HCT116 (cell line): ENCODE measurements at regions not wholly inside any gene's neighbourhood (a gene's known extent, or its start where the extent isn't known, plus 50 kb on each side); places are given as distances from the start of the nearest gene placed in this dataset.

ENCODE experiments used
- ATAC-seq: fragments of 200-7000 bp; cut with Tn5 transposase; 2 replicates; pipeline ENCODE4 v1.9.1; 2020; ENCODE audit warnings: mild to moderate bottlenecking, moderate library complexity
- BruUV-seq: library from RNA; stranded (reverse); fragments of 400-500 nt; replicated peaks from 2 replicates; lab custom pipeline; 2021; lab: Mats Ljungman, UMichigan
- CTCF ChIA-PET: fragments of 300-600 bp; sonication (Branson Sonifier 250); formaldehyde crosslinking; loops from one replicate; lab custom pipeline; 2021; ENCODE audit warnings: antibody characterized with exemption; lab: Charles Lee
- POLR2A ChIA-PET: fragments of 300-600, 350-600 bp; sonication (Branson Sonifier 250); formaldehyde crosslinking; loops from one replicate; lab custom pipeline; 2021; ENCODE audit warnings: antibody characterized with exemption; lab: Charles Lee
- RAD21 ChIA-PET, 2 experiments: fragments of 300-600 bp; sonication (Branson Sonifier 250); formaldehyde crosslinking; loops; one replicate each; lab custom pipeline; 2023; ENCODE audit warnings: low total read pairs in 2 of 2; ENCODE audit not compliant: uncharacterized antibody in 2 of 2, unreplicated experiment in 2 of 2, low non-redundant PET in 1 of 2; lab: Charles Lee
- DNase-seq: peaks from one replicate; pipeline ENCODE4 v3.0.0-alpha.2; 2010; ENCODE audit warnings: low read depth, low spot score
- H2AFZ ChIP-seq: fragments of 200-600 bp; shearing (Covaris generic), sonication (generic); 2 replicates; pipeline ENCODE4 v1.6.1; 2017; ENCODE audit warnings: low read depth, mixed run types, mixed read lengths, antibody characterized with exemption, low read length; ENCODE audit not compliant: poor library complexity, severe bottlenecking
- H3K27ac ChIP-seq: 2 replicates; pipeline ENCODE4 v1.5.1; 2012; ENCODE audit warnings: low read depth, low read length
- H3K27me3 ChIP-seq: fragments of 200-600 bp; sonication (generic); 2 replicates; pipeline ENCODE4 v1.6.1; 2016; ENCODE audit warnings: mixed run types, low read length, mixed read lengths; ENCODE audit not compliant: insufficient read depth
- H3K36me3 ChIP-seq, 2 experiments: fragments of 200-500 bp in 1 of 2; fragments of 200-600 bp in 1 of 2; sonication (Bioruptor generic) in 1 of 2; sonication (generic) in 1 of 2; 2 replicates each; pipeline versions ENCODE4 v1.5.1 to v1.6.1; 2014 to 2016; ENCODE audit warnings: low read length in 2 of 2, inconsistent platforms in 1 of 2, mixed read lengths in 1 of 2, mixed run types in 1 of 2; ENCODE audit not compliant: insufficient read depth in 2 of 2, control insufficient read depth in 1 of 2
- H3K4me1 ChIP-seq, 2 experiments: fragments of 200-600 bp in 1 of 2; sonication (generic) in 1 of 2; 2 replicates each; pipeline versions ENCODE4 v1.5.1 to v1.6.1; 2012 to 2017; ENCODE audit warnings: low read length in 2 of 2, inconsistent platforms in 1 of 2, mild to moderate bottlenecking in 1 of 2, mixed read lengths in 1 of 2, mixed run types in 1 of 2, moderate library complexity in 1 of 2; ENCODE audit not compliant: insufficient read depth in 2 of 2, control insufficient read depth in 1 of 2
- H3K4me2 ChIP-seq: fragments of 200-600 bp; sonication (generic); 2 replicates; pipeline ENCODE4 v1.6.1; 2017; ENCODE audit warnings: mixed run types, low read length, mixed read lengths
- H3K4me3 ChIP-seq, 2 experiments: fragments of 200-600 bp in 1 of 2; sonication (generic) in 1 of 2; replicated peaks in 1 of 2; 2 replicates each; pipeline ENCODE4 v1.5.1; 2011 to 2016; ENCODE audit warnings: low read length in 2 of 2, control low read depth in 1 of 2, low read depth in 1 of 2, mild to moderate bottlenecking in 1 of 2, mixed read lengths in 1 of 2, mixed run types in 1 of 2
- H3K79me2 ChIP-seq: fragments of 200-600 bp; sonication (generic); 2 replicates; pipeline ENCODE4 v1.6.1; 2017; ENCODE audit warnings: mild to moderate bottlenecking, mixed run types, low read length, moderate library complexity, mixed read lengths; ENCODE audit not compliant: insufficient read depth
- H3K9ac ChIP-seq: fragments of 200-600 bp; sonication (generic); 2 replicates; pipeline ENCODE4 v1.6.1; 2016; ENCODE audit warnings: low read length, mixed read lengths
- H3K9me2 ChIP-seq: fragments of 200-600 bp; sonication (generic), shearing (Covaris generic); 2 replicates; pipeline ENCODE4 v1.6.1; 2017; ENCODE audit warnings: mixed run types, mild to moderate bottlenecking, moderate library complexity; ENCODE audit not compliant: insufficient read depth
- H3K9me3 ChIP-seq, 2 experiments: fragments of 200-500 bp in 1 of 2; fragments of 200-600 bp in 1 of 2; sonication (Bioruptor generic) in 1 of 2; sonication (generic) in 1 of 2; 2 replicates each; pipeline ENCODE4 v1.6.1; 2014 to 2017; ENCODE audit warnings: low read length in 2 of 2, mixed read lengths in 2 of 2, inconsistent platforms in 1 of 2, low read depth in 1 of 2, mild to moderate bottlenecking in 1 of 2, mixed run types in 1 of 2, moderate library complexity in 1 of 2; ENCODE audit not compliant: control insufficient read depth in 1 of 2, insufficient read depth in 1 of 2
- H4K20me1 ChIP-seq: fragments of 200-600 bp; sonication (generic), shearing (Covaris generic); 2 replicates; pipeline ENCODE4 v1.6.1; 2017; ENCODE audit warnings: mixed run types, mild to moderate bottlenecking, moderate library complexity; ENCODE audit not compliant: insufficient read depth
- CBX3 ChIP-seq: IDR thresholded peaks from 2 replicates; pipeline ENCODE4 v1.6.1; 2012; ENCODE audit warnings: low read depth
- CEBPB ChIP-seq: IDR thresholded peaks from 2 replicates; pipeline ENCODE4 v1.6.1; 2012; ENCODE audit warnings: low read depth
- ELF1 ChIP-seq: IDR thresholded peaks from 2 replicates; pipeline ENCODE4 v1.6.1; 2012; ENCODE audit warnings: low read depth, borderline replicate concordance
- EZH2 ChIP-seq: fragments of 200-600 bp; sonication (generic); IDR thresholded peaks from 2 replicates; pipeline ENCODE4 v1.6.1; 2017; ENCODE audit warnings: antibody characterized with exemption, mixed run types
- EZH2phosphoT487 ChIP-seq: fragments of 200-600 bp; IDR thresholded peaks from 2 replicates; pipeline ENCODE4 v1.6.1; 2018; ENCODE audit warnings: antibody characterized with exemption, borderline replicate concordance
- FOSL1 ChIP-seq: IDR thresholded peaks from 2 replicates; pipeline ENCODE4 v1.6.1; 2012; ENCODE audit warnings: low read depth
- POLR2A ChIP-seq: IDR thresholded peaks from 2 replicates; pipeline ENCODE4 v1.7.0; 2011; ENCODE audit warnings: borderline replicate concordance; ENCODE audit not compliant: insufficient read depth, insufficient read length; ENCODE audit errors: extremely low read depth
- POLR2AphosphoS5 ChIP-seq: IDR thresholded peaks from 2 replicates; pipeline ENCODE4 v1.6.1; 2011; ENCODE audit warnings: mild to moderate bottlenecking, low read depth, low read length, moderate library complexity
- SIN3A ChIP-seq: IDR thresholded peaks from 2 replicates; pipeline ENCODE4 v1.6.1; 2012; ENCODE audit warnings: low read depth
- SP1 ChIP-seq: IDR thresholded peaks from 2 replicates; pipeline ENCODE4 v1.6.1; 2012; ENCODE audit warnings: low read depth
- SRF ChIP-seq: IDR thresholded peaks from 2 replicates; pipeline ENCODE4 v1.6.1; 2012; ENCODE audit warnings: low read depth
- TCF7L2 ChIP-seq: IDR thresholded peaks from 2 replicates; pipeline ENCODE4 v1.7.0; 2011; ENCODE audit warnings: borderline replicate concordance, inconsistent platforms; ENCODE audit not compliant: insufficient read depth, insufficient read length; ENCODE audit errors: extremely low read depth
- YY1 ChIP-seq: IDR thresholded peaks from 2 replicates; pipeline ENCODE4 v1.6.1; 2011; ENCODE audit warnings: low read length, low read depth, moderate library complexity, mild to moderate bottlenecking; ENCODE audit not compliant: insufficient replicate concordance; ENCODE audit errors: extremely low read depth
- ZFX ChIP-seq: fragments of 450-650 bp; IDR thresholded peaks from 2 replicates; pipeline ENCODE4 v1.6.1; 2017
- ZNF274 ChIP-seq: fragments of 200-500 bp; sonication (Bioruptor generic); IDR thresholded peaks from 2 replicates; pipeline ENCODE4 v1.6.1; 2014; ENCODE audit warnings: mild to moderate bottlenecking, low read depth, low read length, inconsistent platforms
- intact Hi-C: fragments of 100-400 bp; cut with micrococcal nuclease; formaldehyde crosslinking; loops from 2 replicates; pipeline ENCODE4 v1.10.0; 2022
- TF ChIP-seq, protein P1 (sequence below): IDR thresholded peaks from 2 replicates; pipeline ENCODE4 v1.6.1; 2012
- TF ChIP-seq, protein P2 (sequence below): IDR thresholded peaks from 2 replicates; pipeline ENCODE4 v1.6.1; 2012
- TF ChIP-seq, protein P3 (sequence below): IDR thresholded peaks from 2 replicates; pipeline ENCODE4 v1.6.1; 2011; ENCODE audit warnings: mild to moderate bottlenecking, low read length, moderate library complexity; ENCODE audit not compliant: insufficient replicate concordance; ENCODE audit errors: extremely low read depth
- TF ChIP-seq, protein P4 (sequence below): IDR thresholded peaks from 2 replicates; pipeline ENCODE4 v1.6.1; 2012; ENCODE audit warnings: low read depth

DNA sequence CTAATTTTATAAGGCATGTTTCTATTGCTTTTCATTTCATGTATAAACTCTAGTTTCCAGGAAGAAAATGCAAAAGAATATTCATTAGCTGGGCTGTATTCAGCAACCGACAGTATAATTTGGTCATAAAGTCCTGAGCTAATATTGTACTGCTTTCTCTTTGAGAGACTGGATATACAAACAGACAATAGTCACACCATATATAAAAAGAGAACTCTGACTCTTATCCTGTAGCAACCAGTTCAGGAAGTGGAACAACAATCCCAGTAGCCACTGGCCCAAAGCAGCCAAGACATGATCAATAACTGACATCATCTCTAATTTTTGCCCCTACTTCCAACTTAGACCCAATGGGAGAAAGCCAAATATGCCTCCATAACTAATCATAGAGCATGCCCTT is 160.8 kb downstream of the FSIP2 start:
- Histone ChIP-seq H2AFZ (no peak overlapping the region), H3K4me1 (no peaks in the 10 kb centered on the region), H3K27ac (no peak overlapping the region), H3K4me2 (no peak overlapping the region), H3K27me3 (no peaks in the 10 kb centered on the region), H3K36me3 (no peaks in the 10 kb centered on the region), H3K9ac (no peak overlapping the region), H3K79me2 (no peaks in the 10 kb centered on the region), H3K9me2 (0 out of 2 replicates have a peak, but pooled peaks cover 3% of the 10 kb centered on the region), H3K4me3 (no peak overlapping the region), H3K9me3 (no peaks in the 10 kb centered on the region), H4K20me1 (no peaks in the 10 kb centered on the region)
- intact Hi-C loops = no loop called here
- POLR2A ChIA-PET = no interaction called here
- CTCF ChIA-PET = no interaction called here
- ATAC-seq (no peak), DNase-seq (no peak)
- TF ChIP-seq, protein P1, sequence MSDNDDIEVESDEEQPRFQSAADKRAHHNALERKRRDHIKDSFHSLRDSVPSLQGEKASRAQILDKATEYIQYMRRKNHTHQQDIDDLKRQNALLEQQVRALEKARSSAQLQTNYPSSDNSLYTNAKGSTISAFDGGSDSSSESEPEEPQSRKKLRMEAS = no peak
- TF ChIP-seq FOSL1 = no peak
- TF ChIP-seq TCF7L2 = no peak
- TF ChIP-seq, protein P2, sequence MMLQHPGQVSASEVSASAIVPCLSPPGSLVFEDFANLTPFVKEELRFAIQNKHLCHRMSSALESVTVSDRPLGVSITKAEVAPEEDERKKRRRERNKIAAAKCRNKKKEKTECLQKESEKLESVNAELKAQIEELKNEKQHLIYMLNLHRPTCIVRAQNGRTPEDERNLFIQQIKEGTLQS = no peak
- TF ChIP-seq POLR2A = no peak
- no peak for TF ChIP-seq SIN3A
- TF ChIP-seq, protein P3, sequence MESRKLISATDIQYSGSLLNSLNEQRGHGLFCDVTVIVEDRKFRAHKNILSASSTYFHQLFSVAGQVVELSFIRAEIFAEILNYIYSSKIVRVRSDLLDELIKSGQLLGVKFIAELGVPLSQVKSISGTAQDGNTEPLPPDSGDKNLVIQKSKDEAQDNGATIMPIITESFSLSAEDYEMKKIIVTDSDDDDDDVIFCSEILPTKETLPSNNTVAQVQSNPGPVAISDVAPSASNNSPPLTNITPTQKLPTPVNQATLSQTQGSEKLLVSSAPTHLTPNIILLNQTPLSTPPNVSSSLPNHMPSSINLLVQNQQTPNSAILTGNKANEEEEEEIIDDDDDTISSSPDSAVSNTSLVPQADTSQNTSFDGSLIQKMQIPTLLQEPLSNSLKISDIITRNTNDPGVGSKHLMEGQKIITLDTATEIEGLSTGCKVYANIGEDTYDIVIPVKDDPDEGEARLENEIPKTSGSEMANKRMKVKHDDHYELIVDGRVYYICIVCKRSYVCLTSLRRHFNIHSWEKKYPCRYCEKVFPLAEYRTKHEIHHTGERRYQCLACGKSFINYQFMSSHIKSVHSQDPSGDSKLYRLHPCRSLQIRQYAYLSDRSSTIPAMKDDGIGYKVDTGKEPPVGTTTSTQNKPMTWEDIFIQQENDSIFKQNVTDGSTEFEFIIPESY = no peak
- TF ChIP-seq SP1 = no peak
- TF ChIP-seq EZH2phosphoT487 = no peak
- no peak for TF ChIP-seq EZH2
- no peak for TF ChIP-seq CEBPB
- TF ChIP-seq CBX3 = no peak
- no peak for TF ChIP-seq ZFX
- TF ChIP-seq, protein P4, sequence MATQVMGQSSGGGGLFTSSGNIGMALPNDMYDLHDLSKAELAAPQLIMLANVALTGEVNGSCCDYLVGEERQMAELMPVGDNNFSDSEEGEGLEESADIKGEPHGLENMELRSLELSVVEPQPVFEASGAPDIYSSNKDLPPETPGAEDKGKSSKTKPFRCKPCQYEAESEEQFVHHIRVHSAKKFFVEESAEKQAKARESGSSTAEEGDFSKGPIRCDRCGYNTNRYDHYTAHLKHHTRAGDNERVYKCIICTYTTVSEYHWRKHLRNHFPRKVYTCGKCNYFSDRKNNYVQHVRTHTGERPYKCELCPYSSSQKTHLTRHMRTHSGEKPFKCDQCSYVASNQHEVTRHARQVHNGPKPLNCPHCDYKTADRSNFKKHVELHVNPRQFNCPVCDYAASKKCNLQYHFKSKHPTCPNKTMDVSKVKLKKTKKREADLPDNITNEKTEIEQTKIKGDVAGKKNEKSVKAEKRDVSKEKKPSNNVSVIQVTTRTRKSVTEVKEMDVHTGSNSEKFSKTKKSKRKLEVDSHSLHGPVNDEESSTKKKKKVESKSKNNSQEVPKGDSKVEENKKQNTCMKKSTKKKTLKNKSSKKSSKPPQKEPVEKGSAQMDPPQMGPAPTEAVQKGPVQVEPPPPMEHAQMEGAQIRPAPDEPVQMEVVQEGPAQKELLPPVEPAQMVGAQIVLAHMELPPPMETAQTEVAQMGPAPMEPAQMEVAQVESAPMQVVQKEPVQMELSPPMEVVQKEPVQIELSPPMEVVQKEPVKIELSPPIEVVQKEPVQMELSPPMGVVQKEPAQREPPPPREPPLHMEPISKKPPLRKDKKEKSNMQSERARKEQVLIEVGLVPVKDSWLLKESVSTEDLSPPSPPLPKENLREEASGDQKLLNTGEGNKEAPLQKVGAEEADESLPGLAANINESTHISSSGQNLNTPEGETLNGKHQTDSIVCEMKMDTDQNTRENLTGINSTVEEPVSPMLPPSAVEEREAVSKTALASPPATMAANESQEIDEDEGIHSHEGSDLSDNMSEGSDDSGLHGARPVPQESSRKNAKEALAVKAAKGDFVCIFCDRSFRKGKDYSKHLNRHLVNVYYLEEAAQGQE = no peak
- no peak for TF ChIP-seq SRF
- no peak for TF ChIP-seq ZNF274
- TF ChIP-seq POLR2AphosphoS5 = no peak
- no peak for TF ChIP-seq ELF1
- no peak for TF ChIP-seq YY1
- BruUV-seq = no TSS peak
- RAD21 ChIA-PET = no interaction called here
